WTC11 (cell line): ENCODE measurements at regions not wholly inside any gene's neighbourhood (a gene's known extent, or its start where the extent isn't known, plus 50 kb on each side); places are given as distances from the start of the nearest gene placed in this dataset.

Experiments used
- ATAC-seq: fragments of 200-7000 bp; cut with Tn5 transposase; 2 replicates; pipeline ENCODE4 v1.10.0; 2021; ENCODE audit warnings: mild to moderate bottlenecking, moderate library complexity
- CTCF ChIA-PET: fragments of 300-600 bp; sonication (Branson Sonifier 250); formaldehyde crosslinking; loops from one replicate; lab custom pipeline; 2021; ENCODE audit warnings: antibody characterized with exemption; lab: Charles Lee
- POLR2A ChIA-PET: fragments of 350-600 bp; sonication (Branson Sonifier 250); formaldehyde crosslinking; loops from one replicate; lab custom pipeline; 2021; ENCODE audit warnings: antibody characterized with exemption; lab: Charles Lee
- DNase-seq: peaks from one replicate; pipeline ENCODE4 v3.0.0; 2021; ENCODE audit warnings: low spot score
- H3K27ac Mint-ChIP-seq: 2 replicates; pipeline ENCODE4 v1.8.0; 2021; ENCODE audit warnings: mixed read lengths
- H3K27me3 Mint-ChIP-seq: 2 replicates; pipeline ENCODE4 v1.8.0; 2021; ENCODE audit warnings: low read depth, mild to moderate bottlenecking, moderate library complexity, mixed read lengths
- H3K36me3 Mint-ChIP-seq: 2 replicates; pipeline ENCODE4 v1.8.0; 2021; ENCODE audit warnings: mixed read lengths
- H3K4me1 Mint-ChIP-seq: 2 replicates; pipeline ENCODE4 v1.8.0; 2022; ENCODE audit warnings: mixed read lengths
- H3K4me3 Mint-ChIP-seq: 2 replicates; pipeline ENCODE4 v1.8.0; 2021; ENCODE audit warnings: mild to moderate bottlenecking, moderate library complexity, mixed read lengths
- H3K9me3 Mint-ChIP-seq: 2 replicates; pipeline ENCODE4 v1.8.0; 2021; ENCODE audit warnings: mixed read lengths
- CBFB ChIP-seq: sonication (generic); formaldehyde crosslinking; IDR thresholded peaks from 2 replicates; pipeline ENCODE4 v1.8.1; 2022; ENCODE audit warnings: mild to moderate bottlenecking, low read depth, missing genetic modification reagents
- GABPB1 ChIP-seq: sonication (generic); formaldehyde crosslinking; IDR thresholded peaks from 2 replicates; pipeline ENCODE4 v1.8.1; 2023; ENCODE audit warnings: mild to moderate bottlenecking, missing genetic modification reagents
- MXD4 ChIP-seq: fragments of 250-450 bp; sonication (Bioruptor Pico); IDR thresholded peaks from 2 replicates; pipeline ENCODE4 v1.8.0; 2021; ENCODE audit warnings: mild to moderate bottlenecking, moderate library complexity, borderline replicate concordance
- NR2C2 ChIP-seq: sonication (generic); formaldehyde crosslinking; IDR thresholded peaks from 2 replicates; pipeline ENCODE4 v1.8.0; 2022; ENCODE audit warnings: mild to moderate bottlenecking, missing genetic modification reagents
- NR3C1 ChIP-seq: sonication (generic); formaldehyde crosslinking; conservative IDR thresholded peaks from 2 replicates; pipeline ENCODE4 v1.8.1; 2023; ENCODE audit warnings: low read depth, mild to moderate bottlenecking, missing genetic modification reagents
- ZBTB21 ChIP-seq: sonication (generic); formaldehyde crosslinking; IDR thresholded peaks from 2 replicates; pipeline ENCODE4 v1.8.1; 2023; ENCODE audit warnings: mild to moderate bottlenecking, missing genetic modification reagents, borderline replicate concordance
- ZNF121 ChIP-seq: sonication (generic); formaldehyde crosslinking; IDR thresholded peaks from 2 replicates; pipeline ENCODE4 v1.8.0; 2023; ENCODE audit warnings: missing genetic modification reagents
- ZNF232 ChIP-seq: sonication (generic); formaldehyde crosslinking; IDR thresholded peaks from 2 replicates; pipeline ENCODE4 v1.8.0; 2022; ENCODE audit warnings: mild to moderate bottlenecking, missing genetic modification reagents
- ZNF263 ChIP-seq: sonication (generic); formaldehyde crosslinking; IDR thresholded peaks from 2 replicates; pipeline ENCODE4 v1.8.1; 2022; ENCODE audit warnings: low read depth, mild to moderate bottlenecking, moderate library complexity, missing genetic modification reagents
- ZNF396 ChIP-seq: fragments of 250-450 bp; sonication (Bioruptor Pico); IDR thresholded peaks from 2 replicates; pipeline ENCODE4 v1.8.0; 2021; ENCODE audit warnings: mild to moderate bottlenecking, moderate library complexity, borderline replicate concordance
- ZNF416 ChIP-seq: fragments of 250-450 bp; sonication (Bioruptor Pico); IDR thresholded peaks from 2 replicates; pipeline ENCODE4 v1.9.0; 2021; ENCODE audit warnings: mild to moderate bottlenecking, inconsistent platforms
- ZNF671 ChIP-seq: fragments of 250-450 bp; sonication (Bioruptor Pico); IDR thresholded peaks from 2 replicates; pipeline ENCODE4 v1.8.0; 2021; ENCODE audit warnings: mild to moderate bottlenecking
- TF ChIP-seq, protein P1 (sequence below): sonication (generic); formaldehyde crosslinking; IDR thresholded peaks from 2 replicates; pipeline ENCODE4 v1.8.1; 2023; ENCODE audit warnings: mild to moderate bottlenecking, missing genetic modification reagents, moderate library complexity
- TF ChIP-seq, protein P2 (sequence below): sonication (generic); formaldehyde crosslinking; conservative IDR thresholded peaks from 2 replicates; pipeline ENCODE4 v1.8.1; 2023; ENCODE audit warnings: mild to moderate bottlenecking, low read depth, missing genetic modification reagents, moderate library complexity
- TF ChIP-seq, protein P3 (sequence below): sonication (generic); formaldehyde crosslinking; IDR thresholded peaks from 2 replicates; pipeline ENCODE4 v1.8.0; 2022; ENCODE audit warnings: missing genetic modification reagents
- TF ChIP-seq, protein P4 (sequence below): sonication (generic); formaldehyde crosslinking; IDR thresholded peaks from 2 replicates; pipeline ENCODE4 v1.8.0; 2022; ENCODE audit warnings: mild to moderate bottlenecking, missing genetic modification reagents
- TF ChIP-seq, protein P5 (sequence below): fragments of 250-450 bp; sonication (Bioruptor Pico); IDR thresholded peaks from 2 replicates; pipeline ENCODE4 v1.9.0; 2021; ENCODE audit warnings: moderate library complexity, mild to moderate bottlenecking, inconsistent platforms, borderline replicate concordance
- TF ChIP-seq, protein P6 (sequence below): fragments of 200-600 bp; IDR thresholded peaks from 2 replicates; pipeline ENCODE4 v1.8.0; 2022; ENCODE audit warnings: antibody characterized with exemption
- TF ChIP-seq, protein P7 (sequence below): sonication (generic); formaldehyde crosslinking; IDR thresholded peaks from 2 replicates; pipeline ENCODE4 v1.8.1; 2022; ENCODE audit warnings: low read depth, missing genetic modification reagents, borderline replicate concordance
- TF ChIP-seq, protein P8 (sequence below): sonication (generic); formaldehyde crosslinking; IDR thresholded peaks from 2 replicates; pipeline ENCODE4 v1.8.0; 2023; ENCODE audit warnings: missing genetic modification reagents
- TF ChIP-seq, protein P9 (sequence below): sonication (generic); formaldehyde crosslinking; IDR thresholded peaks from 2 replicates; pipeline ENCODE4 v1.8.0; 2022; ENCODE audit warnings: mild to moderate bottlenecking, missing genetic modification reagents

DNA sequence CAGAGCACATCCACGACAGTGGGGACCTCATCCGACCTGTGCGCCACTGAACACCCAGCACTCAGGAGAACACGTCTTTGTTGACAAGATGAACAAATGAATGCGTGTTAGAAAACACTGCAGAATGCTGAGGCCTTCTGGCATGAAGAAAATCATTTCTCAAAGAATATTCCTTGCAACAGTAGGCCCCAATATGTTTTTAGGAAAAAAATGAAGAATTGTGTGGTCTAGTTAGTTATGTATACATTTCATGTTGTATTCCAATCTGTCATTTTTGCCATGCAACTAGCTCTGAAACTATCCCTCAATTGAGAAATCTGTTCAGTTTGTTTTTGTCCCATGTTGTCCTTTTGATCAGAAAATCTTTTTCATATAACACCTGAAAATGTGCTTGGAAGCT is 77.4 kb upstream of the MAD2L1 start:
- DNase-seq (no peak), ATAC-seq (no peak)
- ChIA-PET CTCF (no interaction called here), POLR2A (no interaction called here)
- H3K4me3 Mint-ChIP-seq = no peak overlapping the region
- peaks cover 6% of the 10 kb centered on the region; the same call in 1 of the 2 replicates for H3K36me3 Mint-ChIP-seq
- no peak overlapping the region for H3K27ac Mint-ChIP-seq
- TF ChIP-seq NR2C2 (no peak), GABPB1 (CRISPR knock-in tag) (no peak), ZNF263 (CRISPR knock-in tag) (no peak)
- TF ChIP-seq, protein P1, sequence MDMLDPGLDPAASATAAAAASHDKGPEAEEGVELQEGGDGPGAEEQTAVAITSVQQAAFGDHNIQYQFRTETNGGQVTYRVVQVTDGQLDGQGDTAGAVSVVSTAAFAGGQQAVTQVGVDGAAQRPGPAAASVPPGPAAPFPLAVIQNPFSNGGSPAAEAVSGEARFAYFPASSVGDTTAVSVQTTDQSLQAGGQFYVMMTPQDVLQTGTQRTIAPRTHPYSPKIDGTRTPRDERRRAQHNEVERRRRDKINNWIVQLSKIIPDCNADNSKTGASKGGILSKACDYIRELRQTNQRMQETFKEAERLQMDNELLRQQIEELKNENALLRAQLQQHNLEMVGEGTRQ = no peak
- TF ChIP-seq, protein P2, sequence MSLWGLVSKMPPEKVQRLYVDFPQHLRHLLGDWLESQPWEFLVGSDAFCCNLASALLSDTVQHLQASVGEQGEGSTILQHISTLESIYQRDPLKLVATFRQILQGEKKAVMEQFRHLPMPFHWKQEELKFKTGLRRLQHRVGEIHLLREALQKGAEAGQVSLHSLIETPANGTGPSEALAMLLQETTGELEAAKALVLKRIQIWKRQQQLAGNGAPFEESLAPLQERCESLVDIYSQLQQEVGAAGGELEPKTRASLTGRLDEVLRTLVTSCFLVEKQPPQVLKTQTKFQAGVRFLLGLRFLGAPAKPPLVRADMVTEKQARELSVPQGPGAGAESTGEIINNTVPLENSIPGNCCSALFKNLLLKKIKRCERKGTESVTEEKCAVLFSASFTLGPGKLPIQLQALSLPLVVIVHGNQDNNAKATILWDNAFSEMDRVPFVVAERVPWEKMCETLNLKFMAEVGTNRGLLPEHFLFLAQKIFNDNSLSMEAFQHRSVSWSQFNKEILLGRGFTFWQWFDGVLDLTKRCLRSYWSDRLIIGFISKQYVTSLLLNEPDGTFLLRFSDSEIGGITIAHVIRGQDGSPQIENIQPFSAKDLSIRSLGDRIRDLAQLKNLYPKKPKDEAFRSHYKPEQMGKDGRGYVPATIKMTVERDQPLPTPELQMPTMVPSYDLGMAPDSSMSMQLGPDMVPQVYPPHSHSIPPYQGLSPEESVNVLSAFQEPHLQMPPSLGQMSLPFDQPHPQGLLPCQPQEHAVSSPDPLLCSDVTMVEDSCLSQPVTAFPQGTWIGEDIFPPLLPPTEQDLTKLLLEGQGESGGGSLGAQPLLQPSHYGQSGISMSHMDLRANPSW = no peak
- peaks cover 14% of the 10 kb centered on the region for H3K9me3 Mint-ChIP-seq
- H3K27me3 Mint-ChIP-seq = no peaks in the 10 kb centered on the region
- H3K4me1 Mint-ChIP-seq = no peaks in the 10 kb centered on the region

DNA sequence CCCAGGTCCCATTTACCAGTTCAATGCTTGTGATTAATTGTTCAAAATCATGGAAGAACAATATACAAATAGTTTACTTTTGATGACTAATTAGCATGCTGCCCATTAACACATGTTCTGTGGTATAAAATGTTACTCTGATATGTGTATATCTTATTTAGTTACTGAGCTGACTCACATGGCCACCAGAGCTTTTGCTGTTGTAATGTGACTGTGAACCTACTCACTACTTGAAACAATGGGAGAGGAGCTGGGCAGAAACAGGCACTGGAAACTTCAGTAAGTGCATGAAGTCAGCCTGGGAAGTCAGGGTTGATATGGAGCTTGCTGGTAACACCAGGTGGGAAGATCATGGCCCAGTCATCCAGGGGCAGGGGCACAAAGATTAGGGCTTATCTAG is 72.7 kb upstream of the MAD2L1 start:
- ChIA-PET CTCF (no interaction called here), POLR2A (no interaction called here)
- Mint-ChIP-seq H3K4me3 (no peak overlapping the region), H3K27me3 (no peaks in the 10 kb centered on the region), H3K4me1 (peaks cover 5% of the 10 kb centered on the region; the same call in 1 of the 2 replicates), H3K36me3 (peaks cover 6% of the 10 kb centered on the region; the same call in 1 of the 2 replicates), H3K27ac (no peak overlapping the region), H3K9me3 (peaks cover 36% of the 10 kb centered on the region)
- ATAC-seq (no peak), DNase-seq (no peak)
- TF ChIP-seq, protein P3, sequence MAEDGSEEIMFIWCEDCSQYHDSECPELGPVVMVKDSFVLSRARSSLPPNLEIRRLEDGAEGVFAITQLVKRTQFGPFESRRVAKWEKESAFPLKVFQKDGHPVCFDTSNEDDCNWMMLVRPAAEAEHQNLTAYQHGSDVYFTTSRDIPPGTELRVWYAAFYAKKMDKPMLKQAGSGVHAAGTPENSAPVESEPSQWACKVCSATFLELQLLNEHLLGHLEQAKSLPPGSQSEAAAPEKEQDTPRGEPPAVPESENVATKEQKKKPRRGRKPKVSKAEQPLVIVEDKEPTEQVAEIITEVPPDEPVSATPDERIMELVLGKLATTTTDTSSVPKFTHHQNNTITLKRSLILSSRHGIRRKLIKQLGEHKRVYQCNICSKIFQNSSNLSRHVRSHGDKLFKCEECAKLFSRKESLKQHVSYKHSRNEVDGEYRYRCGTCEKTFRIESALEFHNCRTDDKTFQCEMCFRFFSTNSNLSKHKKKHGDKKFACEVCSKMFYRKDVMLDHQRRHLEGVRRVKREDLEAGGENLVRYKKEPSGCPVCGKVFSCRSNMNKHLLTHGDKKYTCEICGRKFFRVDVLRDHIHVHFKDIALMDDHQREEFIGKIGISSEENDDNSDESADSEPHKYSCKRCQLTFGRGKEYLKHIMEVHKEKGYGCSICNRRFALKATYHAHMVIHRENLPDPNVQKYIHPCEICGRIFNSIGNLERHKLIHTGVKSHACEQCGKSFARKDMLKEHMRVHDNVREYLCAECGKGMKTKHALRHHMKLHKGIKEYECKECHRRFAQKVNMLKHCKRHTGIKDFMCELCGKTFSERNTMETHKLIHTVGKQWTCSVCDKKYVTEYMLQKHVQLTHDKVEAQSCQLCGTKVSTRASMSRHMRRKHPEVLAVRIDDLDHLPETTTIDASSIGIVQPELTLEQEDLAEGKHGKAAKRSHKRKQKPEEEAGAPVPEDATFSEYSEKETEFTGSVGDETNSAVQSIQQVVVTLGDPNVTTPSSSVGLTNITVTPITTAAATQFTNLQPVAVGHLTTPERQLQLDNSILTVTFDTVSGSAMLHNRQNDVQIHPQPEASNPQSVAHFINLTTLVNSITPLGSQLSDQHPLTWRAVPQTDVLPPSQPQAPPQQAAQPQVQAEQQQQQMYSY (CRISPR knock-in tag) = no peak
- TF ChIP-seq ZNF121 (CRISPR knock-in tag) (no peak), ZNF416 (CRISPR knock-in tag) (no peak), NR3C1 (CRISPR knock-in tag) (no peak), ZNF232 (CRISPR knock-in tag) (no peak), CBFB (CRISPR knock-in tag) (no peak), ZBTB21 (CRISPR knock-in tag) (no peak), ZNF396 (no peak), ZNF671 (CRISPR knock-in tag) (no peak), MXD4 (CRISPR knock-in tag) (no peak)
- TF ChIP-seq, protein P4, sequence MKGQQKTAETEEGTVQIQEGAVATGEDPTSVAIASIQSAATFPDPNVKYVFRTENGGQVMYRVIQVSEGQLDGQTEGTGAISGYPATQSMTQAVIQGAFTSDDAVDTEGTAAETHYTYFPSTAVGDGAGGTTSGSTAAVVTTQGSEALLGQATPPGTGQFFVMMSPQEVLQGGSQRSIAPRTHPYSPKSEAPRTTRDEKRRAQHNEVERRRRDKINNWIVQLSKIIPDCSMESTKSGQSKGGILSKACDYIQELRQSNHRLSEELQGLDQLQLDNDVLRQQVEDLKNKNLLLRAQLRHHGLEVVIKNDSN (CRISPR knock-in tag) = no peak
- TF ChIP-seq, protein P5, sequence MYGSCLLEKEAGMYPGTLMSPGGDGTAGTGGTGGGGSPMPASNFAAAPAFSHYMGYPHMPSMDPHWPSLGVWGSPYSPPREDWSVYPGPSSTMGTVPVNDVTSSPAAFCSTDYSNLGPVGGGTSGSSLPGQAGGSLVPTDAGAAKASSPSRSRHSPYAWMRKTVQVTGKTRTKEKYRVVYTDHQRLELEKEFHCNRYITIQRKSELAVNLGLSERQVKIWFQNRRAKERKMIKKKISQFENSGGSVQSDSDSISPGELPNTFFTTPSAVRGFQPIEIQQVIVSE (CRISPR knock-in tag) = no peak
- TF ChIP-seq, protein P6, sequence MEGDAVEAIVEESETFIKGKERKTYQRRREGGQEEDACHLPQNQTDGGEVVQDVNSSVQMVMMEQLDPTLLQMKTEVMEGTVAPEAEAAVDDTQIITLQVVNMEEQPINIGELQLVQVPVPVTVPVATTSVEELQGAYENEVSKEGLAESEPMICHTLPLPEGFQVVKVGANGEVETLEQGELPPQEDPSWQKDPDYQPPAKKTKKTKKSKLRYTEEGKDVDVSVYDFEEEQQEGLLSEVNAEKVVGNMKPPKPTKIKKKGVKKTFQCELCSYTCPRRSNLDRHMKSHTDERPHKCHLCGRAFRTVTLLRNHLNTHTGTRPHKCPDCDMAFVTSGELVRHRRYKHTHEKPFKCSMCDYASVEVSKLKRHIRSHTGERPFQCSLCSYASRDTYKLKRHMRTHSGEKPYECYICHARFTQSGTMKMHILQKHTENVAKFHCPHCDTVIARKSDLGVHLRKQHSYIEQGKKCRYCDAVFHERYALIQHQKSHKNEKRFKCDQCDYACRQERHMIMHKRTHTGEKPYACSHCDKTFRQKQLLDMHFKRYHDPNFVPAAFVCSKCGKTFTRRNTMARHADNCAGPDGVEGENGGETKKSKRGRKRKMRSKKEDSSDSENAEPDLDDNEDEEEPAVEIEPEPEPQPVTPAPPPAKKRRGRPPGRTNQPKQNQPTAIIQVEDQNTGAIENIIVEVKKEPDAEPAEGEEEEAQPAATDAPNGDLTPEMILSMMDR = no peak
- TF ChIP-seq, protein P7, sequence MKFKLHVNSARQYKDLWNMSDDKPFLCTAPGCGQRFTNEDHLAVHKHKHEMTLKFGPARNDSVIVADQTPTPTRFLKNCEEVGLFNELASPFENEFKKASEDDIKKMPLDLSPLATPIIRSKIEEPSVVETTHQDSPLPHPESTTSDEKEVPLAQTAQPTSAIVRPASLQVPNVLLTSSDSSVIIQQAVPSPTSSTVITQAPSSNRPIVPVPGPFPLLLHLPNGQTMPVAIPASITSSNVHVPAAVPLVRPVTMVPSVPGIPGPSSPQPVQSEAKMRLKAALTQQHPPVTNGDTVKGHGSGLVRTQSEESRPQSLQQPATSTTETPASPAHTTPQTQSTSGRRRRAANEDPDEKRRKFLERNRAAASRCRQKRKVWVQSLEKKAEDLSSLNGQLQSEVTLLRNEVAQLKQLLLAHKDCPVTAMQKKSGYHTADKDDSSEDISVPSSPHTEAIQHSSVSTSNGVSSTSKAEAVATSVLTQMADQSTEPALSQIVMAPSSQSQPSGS (CRISPR knock-in tag) = no peak
- TF ChIP-seq, protein P8, sequence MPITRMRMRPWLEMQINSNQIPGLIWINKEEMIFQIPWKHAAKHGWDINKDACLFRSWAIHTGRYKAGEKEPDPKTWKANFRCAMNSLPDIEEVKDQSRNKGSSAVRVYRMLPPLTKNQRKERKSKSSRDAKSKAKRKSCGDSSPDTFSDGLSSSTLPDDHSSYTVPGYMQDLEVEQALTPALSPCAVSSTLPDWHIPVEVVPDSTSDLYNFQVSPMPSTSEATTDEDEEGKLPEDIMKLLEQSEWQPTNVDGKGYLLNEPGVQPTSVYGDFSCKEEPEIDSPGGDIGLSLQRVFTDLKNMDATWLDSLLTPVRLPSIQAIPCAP = no peak
- TF ChIP-seq, protein P9, sequence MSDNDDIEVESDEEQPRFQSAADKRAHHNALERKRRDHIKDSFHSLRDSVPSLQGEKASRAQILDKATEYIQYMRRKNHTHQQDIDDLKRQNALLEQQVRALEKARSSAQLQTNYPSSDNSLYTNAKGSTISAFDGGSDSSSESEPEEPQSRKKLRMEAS (CRISPR knock-in tag) = no peak
